Germinal center (tissue), 1 donor: ENCODE measurements at regions not wholly inside any gene's neighbourhood (a gene's known extent, or its start where the extent isn't known, plus 50 kb on each side); places are given as distances from the start of the nearest gene placed in this dataset.

Experiments
- DNase-seq: peaks from one replicate; pipeline ENCODE4 v3.0.0; 2012; ENCODE audit warnings: mixed read lengths, low spot score

- no peak for DNase-seq
Observed at GRCh38 chr14:42192738-42193653, 586.3 kb downstream of the LRFN5 start.

- no peak for DNase-seq
Observed at GRCh38 chr14:42190744-42191143, 584.1 kb downstream of the LRFN5 start.

- DNase-seq, result no peak
Observed at GRCh38 chr14:42187846-42188245, 581.2 kb downstream of the LRFN5 start.

- DNase-seq, result no peak
Observed at GRCh38 chr14:42185718-42186117, 579.0 kb downstream of the LRFN5 start.

GRCh38 chr14:42174357-42174756 is 567.7 kb downstream of the LRFN5 start:
- no peak for DNase-seq

- no peak for DNase-seq
Observed at GRCh38 chr14:42173206-42173605, 566.5 kb downstream of the LRFN5 start.

GRCh38 chr14:42172304-42172703 is 565.6 kb downstream of the LRFN5 start:
- DNase-seq, result no peak

GRCh38 chr14:42163136-42163535 is 556.5 kb downstream of the LRFN5 start:
- no peak for DNase-seq

- DNase-seq, result no peak
Observed at GRCh38 chr14:42159138-42159537, 552.5 kb downstream of the LRFN5 start.

- DNase-seq, result no peak
Observed at GRCh38 chr14:42149609-42150261, 543.1 kb downstream of the LRFN5 start.

GRCh38 chr14:42145766-42146165 is 539.1 kb downstream of the LRFN5 start:
- DNase-seq, result no peak

- DNase-seq, result no peak
Observed at GRCh38 chr14:42143114-42143513, 536.4 kb downstream of the LRFN5 start.

- DNase-seq, result no peak
Observed at GRCh38 chr14:42141328-42141727, 534.7 kb downstream of the LRFN5 start.

GRCh38 chr14:42140831-42141279 is 534.2 kb downstream of the LRFN5 start:
- DNase-seq, result no peak

GRCh38 chr14:42140001-42140400 is 533.3 kb downstream of the LRFN5 start:
- no peak for DNase-seq

- no peak for DNase-seq
Observed at GRCh38 chr14:42138406-42138805, 531.7 kb downstream of the LRFN5 start.

- no peak for DNase-seq
Observed at GRCh38 chr14:42130815-42131214, 524.1 kb downstream of the LRFN5 start.

GRCh38 chr14:42123526-42123925 is 516.9 kb downstream of the LRFN5 start:
- no peak for DNase-seq

- no peak for DNase-seq
Observed at GRCh38 chr14:42113358-42114069, 506.8 kb downstream of the LRFN5 start.

GRCh38 chr14:42112108-42112507 is 505.4 kb downstream of the LRFN5 start:
- no peak for DNase-seq

- DNase-seq, result no peak
Observed at GRCh38 chr14:42111355-42111754, 504.7 kb downstream of the LRFN5 start.

GRCh38 chr14:42110167-42110566 is 503.5 kb downstream of the LRFN5 start:
- no peak for DNase-seq

- no peak for DNase-seq
Observed at GRCh38 chr14:42095155-42095554, 488.5 kb downstream of the LRFN5 start.
